ENCODE measurements at regions not wholly inside any gene's neighbourhood (a gene's known extent, or its start where the extent isn't known, plus 50 kb on each side); places are given as distances from the start of the nearest gene placed in this dataset.

DNA sequence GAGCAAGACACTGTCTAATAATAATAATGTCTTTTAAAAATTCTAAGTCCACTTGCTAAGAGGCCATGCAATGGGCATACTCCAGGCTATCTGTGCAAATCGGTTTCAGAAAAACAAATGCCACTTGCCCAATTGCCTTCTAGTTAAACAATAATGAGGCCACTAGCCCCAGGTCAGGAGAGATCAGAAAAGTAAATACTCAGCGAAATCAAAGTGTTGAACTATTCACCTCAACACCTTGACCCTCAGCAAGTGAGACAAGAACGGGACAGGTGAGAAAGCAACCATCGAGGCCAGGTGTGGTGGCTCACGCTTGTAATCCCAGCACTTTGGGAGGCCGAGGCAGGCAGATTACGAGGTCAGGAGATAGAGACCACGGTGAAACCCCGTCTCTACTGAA is 72.3 kb upstream of the SYN3 start (continued):
- TF ChIP-seq, protein P1, sequence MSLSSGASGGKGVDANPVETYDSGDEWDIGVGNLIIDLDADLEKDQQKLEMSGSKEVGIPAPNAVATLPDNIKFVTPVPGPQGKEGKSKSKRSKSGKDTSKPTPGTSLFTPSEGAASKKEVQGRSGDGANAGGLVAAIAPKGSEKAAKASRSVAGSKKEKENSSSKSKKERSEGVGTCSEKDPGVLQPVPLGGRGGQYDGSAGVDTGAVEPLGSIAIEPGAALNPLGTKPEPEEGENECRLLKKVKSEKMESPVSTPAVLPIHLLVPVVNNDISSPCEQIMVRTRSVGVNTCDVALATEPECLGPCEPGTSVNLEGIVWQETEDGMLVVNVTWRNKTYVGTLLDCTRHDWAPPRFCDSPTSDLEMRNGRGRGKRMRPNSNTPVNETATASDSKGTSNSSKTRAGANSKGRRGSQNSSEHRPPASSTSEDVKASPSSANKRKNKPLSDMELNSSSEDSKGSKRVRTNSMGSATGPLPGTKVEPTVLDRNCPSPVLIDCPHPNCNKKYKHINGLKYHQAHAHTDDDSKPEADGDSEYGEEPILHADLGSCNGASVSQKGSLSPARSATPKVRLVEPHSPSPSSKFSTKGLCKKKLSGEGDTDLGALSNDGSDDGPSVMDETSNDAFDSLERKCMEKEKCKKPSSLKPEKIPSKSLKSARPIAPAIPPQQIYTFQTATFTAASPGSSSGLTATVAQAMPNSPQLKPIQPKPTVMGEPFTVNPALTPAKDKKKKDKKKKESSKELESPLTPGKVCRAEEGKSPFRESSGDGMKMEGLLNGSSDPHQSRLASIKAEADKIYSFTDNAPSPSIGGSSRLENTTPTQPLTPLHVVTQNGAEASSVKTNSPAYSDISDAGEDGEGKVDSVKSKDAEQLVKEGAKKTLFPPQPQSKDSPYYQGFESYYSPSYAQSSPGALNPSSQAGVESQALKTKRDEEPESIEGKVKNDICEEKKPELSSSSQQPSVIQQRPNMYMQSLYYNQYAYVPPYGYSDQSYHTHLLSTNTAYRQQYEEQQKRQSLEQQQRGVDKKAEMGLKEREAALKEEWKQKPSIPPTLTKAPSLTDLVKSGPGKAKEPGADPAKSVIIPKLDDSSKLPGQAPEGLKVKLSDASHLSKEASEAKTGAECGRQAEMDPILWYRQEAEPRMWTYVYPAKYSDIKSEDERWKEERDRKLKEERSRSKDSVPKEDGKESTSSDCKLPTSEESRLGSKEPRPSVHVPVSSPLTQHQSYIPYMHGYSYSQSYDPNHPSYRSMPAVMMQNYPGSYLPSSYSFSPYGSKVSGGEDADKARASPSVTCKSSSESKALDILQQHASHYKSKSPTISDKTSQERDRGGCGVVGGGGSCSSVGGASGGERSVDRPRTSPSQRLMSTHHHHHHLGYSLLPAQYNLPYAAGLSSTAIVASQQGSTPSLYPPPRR (CRISPR knock-in tag; IDR thresholded peaks at IDR 0.05; ENCODE audit: borderline replicate concordance) = peak; percentile 97
- TF ChIP-seq ZNF562 (CRISPR knock-in tag; IDR thresholded peaks at IDR 0.05; ENCODE audit: borderline replicate concordance) (no peak), GTF3A (CRISPR knock-in tag; conservative IDR thresholded peaks at IDR 0.05) (no peak), SIX1 (CRISPR knock-in tag; IDR thresholded peaks at IDR 0.05; ENCODE audit: borderline replicate concordance) (peak; percentile 44; the same call in 1 of the 2 replicates), ZNF44 (CRISPR knock-in tag; IDR thresholded peaks at IDR 0.05) (no peak), ZSCAN9 (CRISPR knock-in tag; IDR thresholded peaks at IDR 0.05; ENCODE audit: borderline replicate concordance) (no peak), ZNF460 (CRISPR knock-in tag; IDR thresholded peaks at IDR 0.05; ENCODE audit: borderline replicate concordance) (peak; percentile 67; the same call in 1 of the 2 replicates), ZFP62 (CRISPR knock-in tag; IDR thresholded peaks at IDR 0.05) (no peak), ZNF205 (CRISPR knock-in tag; IDR thresholded peaks at IDR 0.05) (no peak), ZNF557 (CRISPR knock-in tag; IDR thresholded peaks at IDR 0.05) (no peak), YEATS4 (CRISPR knock-in tag; IDR thresholded peaks at IDR 0.05; ENCODE audit: borderline replicate concordance) (no peak), HNRNPUL1 (IDR thresholded peaks at IDR 0.05; ENCODE audit: low read depth, low read length) (no peak), CENPX (CRISPR knock-in tag; IDR thresholded peaks at IDR 0.05) (no peak), ZNF713 (CRISPR knock-in tag; IDR thresholded peaks at IDR 0.05) (no peak), ZNF660 (CRISPR knock-in tag; IDR thresholded peaks at IDR 0.05; ENCODE audit: borderline replicate concordance, low read depth) (no peak), POLR2AphosphoS2 (IDR thresholded peaks at IDR 0.05; ENCODE audit: low read depth, low read length) (no peak), ZNF296 (CRISPR knock-in tag; conservative IDR thresholded peaks at IDR 0.05) (no peak), ZNF552 (CRISPR knock-in tag; IDR thresholded peaks at IDR 0.05; ENCODE audit: borderline replicate concordance) (no peak), TBX3 (IDR thresholded peaks at IDR 0.05; ENCODE audit: borderline replicate concordance) (peak; percentile 81; the same call in 1 of the 2 replicates), JARID2 (CRISPR knock-in tag; IDR thresholded peaks at IDR 0.05; ENCODE audit: insufficient replicate concordance) (no peak), CENPT (CRISPR knock-in tag; IDR thresholded peaks at IDR 0.05; ENCODE audit: low read depth) (no peak)
- TF ChIP-seq, protein P2, sequence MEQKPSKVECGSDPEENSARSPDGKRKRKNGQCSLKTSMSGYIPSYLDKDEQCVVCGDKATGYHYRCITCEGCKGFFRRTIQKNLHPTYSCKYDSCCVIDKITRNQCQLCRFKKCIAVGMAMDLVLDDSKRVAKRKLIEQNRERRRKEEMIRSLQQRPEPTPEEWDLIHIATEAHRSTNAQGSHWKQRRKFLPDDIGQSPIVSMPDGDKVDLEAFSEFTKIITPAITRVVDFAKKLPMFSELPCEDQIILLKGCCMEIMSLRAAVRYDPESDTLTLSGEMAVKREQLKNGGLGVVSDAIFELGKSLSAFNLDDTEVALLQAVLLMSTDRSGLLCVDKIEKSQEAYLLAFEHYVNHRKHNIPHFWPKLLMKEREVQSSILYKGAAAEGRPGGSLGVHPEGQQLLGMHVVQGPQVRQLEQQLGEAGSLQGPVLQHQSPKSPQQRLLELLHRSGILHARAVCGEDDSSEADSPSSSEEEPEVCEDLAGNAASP (CRISPR knock-in tag; IDR thresholded peaks at IDR 0.05; ENCODE audit: borderline replicate concordance) = peak; percentile 71; the same call in 1 of the 2 replicates

Measured in HepG2 (cell line).